NB4 (cell line): ENCODE measurements at regions not wholly inside any gene's neighbourhood (a gene's known extent, or its start where the extent isn't known, plus 50 kb on each side); places are given as distances from the start of the nearest gene placed in this dataset.

Source experiments
- DNase-seq: peaks from one replicate; pipeline ENCODE4 v3.0.0; 2010; ENCODE audit warnings: low read depth
- H3K4me3 ChIP-seq: one replicate; pipeline ENCODE4 v1.5.1; 2011; ENCODE audit warnings: mild to moderate bottlenecking, low read depth, low read length, moderate library complexity
- CTCF ChIP-seq: IDR thresholded peaks from one replicate; pipeline ENCODE4 v1.5.1; 2012; ENCODE audit warnings: low read depth, low read length
- MAX ChIP-seq: IDR thresholded peaks from 2 replicates; pipeline ENCODE4 v1.6.1; 2011; ENCODE audit warnings: low read depth, low read length
- MYC ChIP-seq: IDR thresholded peaks from 2 replicates; pipeline ENCODE4 v1.6.1; 2011; ENCODE audit warnings: low read depth, low read length
- POLR2A ChIP-seq: IDR thresholded peaks from 2 replicates; pipeline ENCODE4 v1.6.1; 2011; ENCODE audit warnings: mild to moderate bottlenecking; ENCODE audit not compliant: insufficient read length; ENCODE audit errors: extremely low read depth

GRCh38 chr16:59179446-59180082 is 445.4 kb upstream of the GOT2 start:
- H3K4me3 ChIP-seq, result no peak overlapping the region
- no peak for TF ChIP-seq MYC
- TF ChIP-seq POLR2A, result no peak
- TF ChIP-seq CTCF, result no peak
- TF ChIP-seq MAX, result no peak
- no peak for DNase-seq

DNA sequence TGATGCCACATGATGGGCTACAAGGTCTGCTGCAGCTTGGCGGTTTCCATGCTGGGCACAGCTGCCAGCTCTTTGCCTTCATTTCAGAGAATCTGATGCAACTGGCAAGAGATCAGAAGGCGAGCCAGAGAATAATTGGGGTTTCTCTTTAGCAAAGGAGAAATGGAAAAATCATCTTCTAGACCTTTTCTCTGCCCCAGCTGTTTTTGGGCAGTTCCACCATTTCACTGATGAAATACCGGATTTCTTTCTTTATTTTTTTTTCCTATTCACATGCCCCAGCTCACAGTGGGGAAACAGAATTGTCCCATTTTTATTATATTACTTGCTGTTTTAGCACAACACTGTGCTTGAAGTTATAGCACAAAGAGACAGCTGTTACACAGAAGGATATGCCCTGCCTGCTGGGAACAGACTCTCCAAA is 439.3 kb upstream of the GOT2 start:
- no peak overlapping the region for H3K4me3 ChIP-seq
- no peak for DNase-seq
- TF ChIP-seq CTCF, result no peak
- TF ChIP-seq POLR2A, result no peak
- TF ChIP-seq MAX, result no peak
- no peak for TF ChIP-seq MYC

GRCh38 chr16:59170099-59170712 is 436.1 kb upstream of the GOT2 start:
- no peak overlapping the region for H3K4me3 ChIP-seq
- TF ChIP-seq CTCF (no peak), MAX (no peak), POLR2A (no peak), MYC (no peak)
- no peak for DNase-seq

- DNase-seq, result no peak
Measured at GRCh38 chr16:59169168-59169567, 435.1 kb upstream of the GOT2 start.

DNA sequence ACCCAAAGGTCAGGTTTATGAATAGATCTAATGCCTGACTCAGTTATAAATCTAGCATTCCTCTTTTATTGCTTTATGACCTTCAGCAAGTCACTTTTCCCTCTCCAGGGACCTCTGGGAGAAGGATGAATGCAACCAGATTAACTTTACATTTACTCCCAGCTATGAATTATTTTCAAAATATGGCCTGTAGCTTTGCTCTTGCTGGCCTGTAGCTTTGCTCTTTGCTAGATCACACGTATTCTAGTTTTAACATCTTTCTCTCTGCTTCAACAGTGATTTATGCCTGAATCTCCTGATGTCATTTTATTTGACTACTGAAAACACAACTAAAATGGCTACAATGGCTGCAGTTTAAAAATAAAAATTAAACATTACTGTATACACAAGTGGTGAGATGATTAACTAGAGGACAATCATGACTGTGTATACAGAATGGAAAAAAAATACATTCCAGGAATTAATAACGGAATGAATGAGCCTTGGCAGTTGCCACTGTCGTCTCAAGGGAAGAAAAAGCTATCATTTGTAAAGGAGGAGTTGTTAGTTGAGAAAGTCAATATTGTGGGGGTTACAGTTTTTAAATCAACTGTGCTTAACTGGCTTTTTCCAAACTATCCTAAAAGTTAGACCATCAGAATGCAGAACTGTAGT is 434.5 kb upstream of the GOT2 start:
- no peak for DNase-seq
- H3K4me3 ChIP-seq, result no peak overlapping the region
- TF ChIP-seq POLR2A (no peak), CTCF (no peak), MYC (no peak), MAX (no peak)

More at GRCh38 chr16:59169168-59169567, 435.1 kb upstream of the GOT2 start:
- no peak overlapping the region for H3K4me3 ChIP-seq
- no peak for TF ChIP-seq CTCF
- no peak for TF ChIP-seq MYC
- TF ChIP-seq MAX, result no peak
- no peak for TF ChIP-seq POLR2A
